ENCODE measurements at regions not wholly inside any gene's neighbourhood (a gene's known extent, or its start where the extent isn't known, plus 50 kb on each side); places are given as distances from the start of the nearest gene placed in this dataset.

DNA sequence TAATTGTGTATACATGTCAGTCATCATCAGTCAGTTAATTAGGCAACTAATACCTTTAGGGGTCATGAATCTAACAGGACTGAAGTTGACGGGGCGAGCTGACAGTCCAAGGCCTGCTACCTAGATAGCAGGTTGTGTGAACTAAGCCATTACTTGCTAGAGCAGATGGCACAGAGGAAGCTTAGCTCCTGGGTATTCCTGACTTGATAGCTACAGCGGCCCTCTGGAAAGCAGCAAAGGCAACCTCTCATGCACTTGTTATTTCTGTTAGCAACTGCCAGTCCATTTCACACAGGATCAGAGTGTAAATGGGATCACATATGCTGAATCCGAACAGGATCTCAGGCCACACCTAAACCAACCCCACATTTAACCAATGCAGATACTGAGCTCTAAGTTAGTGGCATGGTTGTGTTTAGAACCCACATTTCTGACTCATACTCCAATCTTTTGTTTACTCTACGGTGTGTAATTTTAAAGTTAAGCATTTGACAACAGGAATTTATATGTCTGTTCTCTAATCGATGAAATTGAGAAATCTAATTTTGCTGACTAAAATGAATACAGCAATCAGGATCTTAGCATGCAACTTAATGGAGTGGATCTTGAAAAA lies 521.3 kb upstream of the ZNF608 start:
- no peak for DNase-seq

DNA sequence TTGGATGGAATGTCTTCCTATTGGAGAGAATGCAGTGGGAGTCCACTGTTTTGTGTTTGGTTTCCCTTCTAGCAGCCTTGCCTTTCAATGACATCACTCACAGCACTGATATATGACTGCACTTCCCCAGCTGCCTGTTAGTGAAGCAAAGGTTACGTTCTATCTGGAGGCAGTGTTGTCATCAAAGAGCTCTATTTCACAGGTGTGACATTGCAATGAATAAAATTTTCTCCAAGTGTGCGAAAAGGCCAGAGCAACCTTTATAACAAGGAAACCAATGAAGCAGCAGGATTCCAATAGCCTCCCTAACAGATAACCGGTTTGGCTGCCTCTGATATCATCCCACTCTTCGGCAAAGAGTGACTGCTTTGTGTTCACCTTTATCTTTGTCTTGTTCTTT lies 523.5 kb upstream of the ZNF608 start:
- no peak for DNase-seq

DNA sequence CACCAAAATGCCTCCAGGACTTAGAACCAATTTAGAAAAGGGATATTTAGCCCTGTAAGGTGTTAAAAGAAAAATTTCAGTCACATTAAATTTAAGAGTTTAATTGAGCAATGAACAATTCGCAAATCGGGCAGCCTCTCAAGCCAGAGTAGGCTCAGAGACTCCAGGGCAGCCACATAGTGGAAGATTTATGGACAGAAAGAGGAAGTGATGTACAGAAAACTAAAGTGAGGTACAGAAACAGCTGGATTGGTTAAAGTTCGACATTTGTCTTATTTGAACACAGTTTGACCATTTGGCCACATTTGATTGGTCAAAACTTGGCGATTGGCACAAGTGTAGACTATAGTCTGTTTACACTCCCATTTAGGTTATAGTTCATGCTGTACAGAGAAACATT lies 525.9 kb upstream of the ZNF608 start:
- no peak for DNase-seq

DNA sequence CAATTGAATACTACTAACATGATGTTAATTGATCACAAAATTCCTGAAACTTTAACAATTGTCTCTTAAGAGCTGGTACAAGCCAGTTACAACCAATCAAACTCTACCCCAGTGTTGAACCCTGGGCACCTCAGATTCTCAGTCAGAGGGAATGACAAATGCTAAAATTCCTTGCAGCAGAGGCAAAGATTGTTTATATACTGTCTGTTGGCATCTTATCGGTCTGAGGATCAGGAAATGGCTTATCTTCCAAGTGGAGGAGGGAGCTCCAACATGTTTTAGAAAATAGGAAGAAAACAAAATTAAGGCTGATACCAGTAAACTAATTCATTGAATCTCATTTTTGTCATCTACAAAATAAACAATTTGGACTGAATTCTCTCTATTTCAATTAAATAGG lies 527.8 kb upstream of the ZNF608 start:
- no peak for DNase-seq

DNA sequence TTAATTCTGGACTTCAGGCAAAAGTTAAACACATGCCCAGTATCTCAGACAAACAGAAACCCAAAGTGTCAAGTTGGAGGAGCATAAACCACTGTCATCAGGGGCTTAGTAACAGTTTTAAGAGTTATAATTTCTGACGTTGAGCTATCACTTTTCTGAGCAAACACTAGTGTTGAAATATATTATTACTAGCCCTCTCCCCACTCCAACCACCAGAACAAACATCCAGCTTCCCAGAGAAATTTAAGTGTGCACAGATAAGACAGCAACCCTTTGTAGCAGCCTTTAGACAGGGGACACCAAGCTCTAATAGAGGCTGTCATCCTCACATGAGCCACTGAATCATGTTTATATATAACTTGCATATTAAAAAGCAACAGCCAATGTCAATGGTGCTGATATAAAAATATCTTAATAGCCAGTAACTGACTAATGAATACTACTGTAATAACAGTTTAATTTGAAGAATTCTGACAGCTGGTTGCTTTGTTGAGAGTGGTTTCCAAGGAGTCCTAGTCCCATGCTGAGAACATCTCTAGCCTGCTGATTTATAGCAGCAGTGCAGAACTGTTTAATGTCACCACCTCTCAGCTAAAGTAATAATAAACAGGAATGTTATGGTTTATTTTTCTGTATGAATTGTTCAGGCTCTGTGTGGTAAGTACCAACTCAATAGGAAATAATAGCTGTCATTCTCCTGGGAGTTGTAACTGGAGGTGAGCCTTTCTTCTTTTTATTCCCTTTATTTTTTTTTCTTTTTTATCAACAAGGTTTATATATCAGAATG lies 528.7 kb upstream of the ZNF608 start:
- DNase-seq, result no peak

DNA sequence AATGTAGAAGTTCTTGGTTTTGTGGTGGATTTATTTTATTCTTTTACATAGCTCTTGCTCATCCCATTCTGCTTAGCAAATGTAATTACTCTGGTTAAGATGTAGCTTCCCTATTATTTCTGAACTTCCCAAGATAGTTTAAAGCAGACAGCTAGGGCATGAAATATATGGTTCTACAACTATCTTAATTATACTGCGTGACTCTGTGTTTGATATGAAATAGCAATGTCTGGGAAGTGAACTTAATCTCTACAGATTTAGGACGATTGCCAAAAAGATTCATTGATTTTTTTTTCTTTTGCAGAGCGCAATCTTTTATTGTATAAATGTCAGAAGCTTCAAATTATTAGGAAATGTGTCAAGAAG lies 529.3 kb upstream of the ZNF608 start:
- DNase-seq, result no peak

DNA sequence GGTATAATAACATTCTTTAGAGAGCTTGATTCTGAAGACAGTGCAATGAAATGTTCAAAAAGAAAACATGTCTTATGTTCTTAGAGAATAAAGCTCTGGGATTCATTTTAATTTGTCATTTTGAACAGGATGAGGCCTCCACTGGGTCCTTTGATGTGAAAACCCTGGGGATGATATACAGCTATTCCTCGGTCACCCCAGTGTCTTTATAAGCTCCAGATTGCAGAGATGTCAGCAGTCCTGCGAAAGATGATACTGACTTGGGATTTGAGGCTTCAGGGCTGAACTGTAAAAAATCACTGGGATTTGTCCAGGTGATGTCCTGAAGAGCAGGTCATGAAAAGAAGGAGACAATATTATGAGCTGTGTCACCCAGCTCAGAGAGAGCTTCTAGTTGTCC lies 529.7 kb upstream of the ZNF608 start:
- no peak for DNase-seq

DNA sequence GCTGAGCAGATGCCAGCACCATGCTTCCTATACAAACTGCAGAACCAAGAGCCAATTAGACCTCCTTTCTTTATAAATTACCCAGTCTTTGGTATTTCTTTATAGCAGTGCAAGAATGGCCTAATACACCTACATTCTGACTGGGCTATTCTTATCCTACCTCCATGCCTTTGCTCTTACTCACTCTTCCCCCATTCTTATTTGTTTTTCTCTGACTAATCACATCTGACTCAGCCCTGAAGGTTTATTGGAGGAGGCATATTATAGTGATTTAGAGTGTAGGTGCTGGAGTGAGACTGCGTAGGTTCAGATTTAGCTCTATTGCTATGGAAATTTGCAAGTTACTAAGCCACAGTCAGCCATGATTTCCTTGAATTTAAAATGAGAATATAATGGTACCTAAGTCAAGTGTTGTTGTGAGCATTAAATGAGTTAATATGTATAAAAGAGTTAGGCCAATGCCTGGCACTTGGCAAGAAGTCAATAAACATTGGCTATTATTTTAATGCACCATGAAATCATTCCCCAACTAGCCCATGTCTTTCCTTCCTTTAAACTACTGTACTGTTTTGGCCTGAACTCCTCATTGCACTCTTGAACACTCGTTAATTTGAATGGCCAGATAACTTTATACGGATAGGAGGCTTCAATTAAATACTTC lies 531.2 kb upstream of the ZNF608 start:
- no peak for DNase-seq

DNA sequence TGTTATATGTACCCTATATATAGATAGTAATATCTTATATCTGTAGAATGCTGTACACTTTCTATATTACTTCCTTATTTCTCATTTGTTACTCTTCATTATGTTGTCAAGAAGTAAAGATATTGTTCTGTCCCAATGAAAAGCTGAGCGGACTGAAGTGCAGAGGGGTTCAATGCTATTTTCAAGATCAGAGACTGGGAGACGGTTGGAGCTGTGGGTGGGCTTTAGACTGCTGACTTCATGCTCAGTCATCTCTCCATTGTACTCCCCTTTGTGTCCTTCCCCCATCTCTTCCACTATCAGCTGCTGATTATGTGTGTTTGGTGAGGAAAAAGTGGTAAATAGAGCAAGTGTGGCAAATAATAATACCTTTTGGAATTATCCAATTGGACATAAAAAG lies 532.3 kb upstream of the ZNF608 start:
- no peak for DNase-seq

DNA sequence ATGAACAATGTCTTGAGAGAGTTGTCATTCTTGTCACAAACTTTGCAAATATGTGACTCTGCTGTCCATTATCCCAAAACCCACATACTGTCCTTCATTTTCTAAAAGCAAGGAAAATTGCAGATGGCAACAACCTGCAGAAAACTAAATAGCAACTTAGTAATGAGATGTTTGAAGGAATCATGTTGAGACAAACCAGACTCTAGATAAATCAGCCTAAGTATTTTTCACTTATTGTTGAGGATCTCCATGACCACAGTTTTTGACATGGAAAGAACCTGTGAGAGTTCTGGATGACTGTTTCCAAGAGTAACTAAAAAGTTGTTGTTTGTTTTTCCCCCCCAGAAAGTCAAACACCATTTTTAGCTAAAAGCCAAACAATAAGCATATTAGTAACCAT lies 535.2 kb upstream of the ZNF608 start:
- no peak for DNase-seq

DNA sequence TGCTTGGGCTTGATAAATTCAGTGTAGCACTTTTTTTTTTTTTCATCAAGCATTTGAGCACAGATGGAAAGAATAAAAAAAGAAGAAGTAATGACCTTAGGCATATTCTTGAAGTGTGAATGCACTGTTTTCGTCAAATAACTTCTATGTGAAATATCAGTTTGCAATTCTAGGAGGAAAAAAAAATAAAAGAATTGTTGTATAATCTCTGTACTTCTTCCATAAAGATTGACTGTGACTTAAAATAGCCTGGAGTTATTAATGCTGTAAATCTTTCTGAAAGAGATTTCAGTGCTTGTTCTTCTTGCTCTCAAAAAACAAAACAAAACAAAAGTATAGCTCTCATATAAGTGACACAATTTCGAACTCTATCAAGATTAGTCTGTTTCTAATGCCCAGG lies 536.9 kb upstream of the ZNF608 start:
- DNase-seq, result no peak

DNA sequence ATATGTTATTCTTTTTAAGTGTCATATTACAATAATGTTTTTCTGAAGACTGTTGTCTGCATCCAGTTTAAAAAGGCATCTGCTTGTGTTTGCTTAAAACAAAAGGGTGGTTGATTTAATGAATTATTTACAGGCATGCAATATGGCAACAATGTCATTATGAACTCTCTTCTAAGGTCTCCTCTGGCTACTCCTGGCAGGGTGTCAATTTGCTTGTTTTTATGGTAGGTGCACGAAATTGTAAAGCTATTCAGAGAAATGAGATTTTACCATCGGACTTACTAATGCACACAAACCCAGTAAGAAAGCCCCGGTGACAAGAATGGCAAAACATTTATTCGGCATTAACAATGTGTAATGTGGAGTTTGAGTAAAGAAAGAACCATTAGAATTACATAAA lies 539.8 kb upstream of the ZNF608 start:
- DNase-seq, result no peak

DNA sequence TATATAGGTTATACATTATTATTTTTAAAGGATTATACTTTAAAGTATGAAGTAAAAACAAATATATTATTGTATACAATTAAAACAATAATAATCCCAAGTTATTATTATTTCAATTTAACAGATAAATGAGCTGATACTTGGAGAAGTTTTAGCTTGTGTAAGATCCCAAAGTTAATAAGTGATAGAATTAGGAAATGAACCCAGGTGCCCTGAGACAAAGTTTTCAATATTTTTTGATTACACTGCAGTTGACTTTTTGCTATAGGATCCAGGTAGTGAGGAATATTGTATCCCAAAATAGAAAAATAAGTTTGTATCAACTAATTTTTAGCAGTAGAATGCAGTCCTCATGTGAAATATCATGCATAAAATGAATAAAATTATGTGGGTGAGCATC lies 543.2 kb upstream of the ZNF608 start:
- DNase-seq, result no peak

DNA sequence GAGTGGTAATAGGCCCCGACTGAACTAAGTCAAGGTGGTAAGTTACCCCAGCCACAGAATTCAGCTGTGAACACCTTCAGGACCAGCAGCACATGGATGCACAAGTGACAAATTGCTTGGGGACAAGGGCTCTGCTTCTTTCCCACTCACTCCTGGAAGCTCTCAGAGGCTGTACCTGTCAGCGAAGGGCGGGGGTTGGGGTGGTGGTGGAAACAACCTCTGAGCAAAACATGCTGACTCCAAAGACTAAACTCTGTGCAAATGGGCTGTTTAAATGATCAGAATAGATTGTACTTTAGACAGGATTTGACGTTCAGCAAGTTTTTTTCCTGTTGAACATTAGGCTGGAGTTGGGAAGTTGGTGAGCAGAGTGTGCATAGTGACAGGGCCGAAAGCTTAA lies 544.5 kb upstream of the ZNF608 start:
- DNase-seq, result no peak

DNA sequence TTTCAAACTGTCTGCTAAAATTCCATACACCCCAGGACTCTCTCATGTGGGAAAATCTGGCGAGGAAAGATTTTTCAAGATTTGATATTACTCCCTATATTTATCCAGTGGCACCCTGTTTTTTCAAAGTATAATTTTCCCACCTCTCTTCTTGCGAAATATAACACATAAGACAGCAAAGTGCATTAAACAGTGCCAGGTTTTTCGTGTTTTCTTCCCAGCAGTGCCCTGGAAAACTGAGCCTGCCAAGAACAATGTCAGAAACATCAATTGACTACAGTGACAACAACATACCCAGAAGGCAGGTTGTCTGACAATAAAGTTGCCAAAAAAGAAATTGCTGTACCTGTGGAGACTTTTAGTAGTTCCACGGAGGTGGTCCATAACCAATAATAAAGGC lies 545.0 kb upstream of the ZNF608 start:
- no peak for DNase-seq

DNA sequence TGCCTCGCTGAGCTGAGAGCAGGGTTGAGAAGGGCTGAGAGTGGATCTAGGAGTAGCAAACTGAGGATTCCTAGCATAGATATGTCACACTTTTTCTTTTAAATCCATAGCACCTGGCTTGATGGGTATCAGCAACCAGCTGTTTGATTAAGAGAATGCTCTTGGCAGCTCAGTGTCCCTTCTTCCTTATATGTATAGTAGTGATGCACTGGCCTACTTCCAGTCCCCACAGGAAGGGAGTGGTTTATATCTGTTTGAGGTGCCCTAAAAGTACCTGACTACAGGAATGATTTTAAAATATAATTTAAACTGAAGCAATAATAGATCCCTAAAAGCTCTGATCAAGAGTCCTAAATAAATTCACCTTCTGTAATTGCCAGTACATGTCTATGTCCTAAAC lies 546.8 kb upstream of the ZNF608 start:
- no peak for DNase-seq

DNA sequence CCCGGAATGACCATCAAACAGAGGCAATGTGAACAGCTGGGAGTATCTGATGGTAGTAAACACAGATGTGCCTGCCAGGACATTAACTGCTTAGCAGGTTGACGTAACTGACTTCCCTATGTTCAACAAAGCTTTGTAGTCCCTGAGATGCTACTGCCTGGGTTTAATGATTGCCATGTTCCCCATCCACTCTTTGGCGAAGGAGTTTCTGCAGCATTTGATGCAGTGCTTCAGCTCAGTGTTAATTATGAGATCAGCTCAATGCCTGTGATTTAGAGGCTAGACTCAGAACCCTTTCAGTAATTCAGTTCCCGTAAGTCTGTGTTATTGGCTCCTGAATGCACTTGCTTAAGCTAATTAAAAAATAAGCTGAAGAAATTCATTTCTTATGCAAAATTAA lies 547.3 kb upstream of the ZNF608 start:
- DNase-seq, result no peak

DNA sequence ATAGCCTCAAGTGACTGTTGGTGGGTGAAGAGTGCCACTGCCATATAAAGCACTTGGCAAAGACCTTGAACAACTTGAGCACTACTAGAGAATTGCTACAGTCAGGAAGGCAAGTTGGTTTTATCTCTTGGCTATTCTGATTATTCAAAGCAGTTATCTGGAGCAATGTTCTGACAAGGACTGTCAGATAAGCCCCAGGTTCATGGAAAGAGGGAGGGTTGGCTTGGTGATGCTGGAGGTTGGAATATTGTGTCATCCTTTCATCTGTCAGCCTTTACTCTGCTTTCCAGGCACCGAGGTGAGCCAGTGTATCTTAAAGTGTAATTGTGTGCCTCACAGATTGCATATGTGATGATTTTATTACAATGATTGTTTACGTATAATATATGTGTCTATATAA lies 548.4 kb upstream of the ZNF608 start:
- no peak for DNase-seq

DNA sequence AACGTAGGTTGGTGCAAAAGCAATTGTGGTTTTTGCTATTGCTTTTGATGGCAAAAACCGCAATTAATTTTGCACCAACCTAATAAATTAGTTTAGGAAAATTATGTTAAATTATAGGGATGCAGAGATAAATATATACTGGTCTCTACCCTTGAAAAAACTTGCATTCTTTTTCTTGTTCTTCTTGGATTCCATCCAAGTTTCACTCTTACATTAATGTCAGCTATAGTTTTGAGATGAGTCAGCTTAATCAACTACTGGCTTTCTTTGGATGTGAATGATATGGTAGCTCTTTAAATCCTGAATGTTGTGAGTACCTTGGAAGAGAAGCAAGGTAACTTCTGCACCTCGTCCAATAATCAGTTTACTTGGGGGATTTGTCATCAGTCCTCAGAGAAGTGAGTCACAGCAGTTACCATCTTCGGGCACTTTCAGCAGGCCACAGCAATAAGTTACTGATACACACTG lies 549.0 kb upstream of the ZNF608 start:
- no peak for DNase-seq

DNA sequence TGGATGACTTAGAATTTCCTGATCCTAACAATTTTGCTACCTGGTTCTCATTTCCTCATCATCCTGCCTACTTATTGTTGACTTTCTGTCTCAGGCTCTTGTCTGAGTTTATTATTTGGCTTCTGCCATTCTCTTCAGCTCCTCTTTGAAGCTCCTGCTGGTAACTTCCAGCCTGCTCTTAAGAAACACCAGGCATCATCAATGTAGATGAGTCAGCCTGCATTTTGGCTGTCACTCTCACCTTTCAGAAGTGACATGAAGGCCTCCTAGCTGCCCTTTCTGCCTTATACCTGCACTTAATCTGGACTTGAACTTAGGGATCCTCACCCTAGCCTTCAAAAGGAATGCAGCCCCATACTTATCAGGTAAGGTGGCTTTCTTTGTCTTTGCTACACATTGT lies 551.8 kb upstream of the ZNF608 start:
- DNase-seq, result no peak

DNA sequence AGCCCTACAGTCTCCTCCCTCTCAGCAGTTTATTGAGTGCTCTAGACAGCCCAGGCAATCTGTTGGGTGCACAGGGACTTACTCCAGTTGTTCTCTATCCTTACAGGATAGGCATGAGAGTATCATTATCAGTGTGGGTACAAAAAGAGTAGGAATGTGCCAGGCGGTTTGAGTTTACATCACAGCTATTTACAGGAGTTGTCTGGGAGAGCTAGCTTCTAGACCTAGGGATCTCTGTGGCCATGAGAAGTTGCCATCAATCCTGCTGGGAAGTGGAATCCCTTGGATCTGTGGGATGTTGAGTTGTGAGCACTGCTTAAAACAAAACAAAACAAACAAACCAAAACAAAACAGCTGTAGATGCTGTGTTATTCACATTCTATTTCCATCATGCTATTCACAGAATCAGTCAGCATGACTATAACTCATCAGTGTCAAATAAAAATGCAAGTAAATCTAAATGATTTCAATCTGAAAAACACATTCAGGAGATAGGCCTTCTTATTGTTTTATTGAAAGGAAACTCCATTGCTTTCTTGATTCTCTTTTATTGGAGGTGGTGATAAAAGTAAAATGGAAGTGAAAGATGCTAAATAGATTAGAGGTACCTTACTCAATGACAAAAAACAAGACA lies 552.4 kb upstream of the ZNF608 start:
- DNase-seq, result no peak

DNA sequence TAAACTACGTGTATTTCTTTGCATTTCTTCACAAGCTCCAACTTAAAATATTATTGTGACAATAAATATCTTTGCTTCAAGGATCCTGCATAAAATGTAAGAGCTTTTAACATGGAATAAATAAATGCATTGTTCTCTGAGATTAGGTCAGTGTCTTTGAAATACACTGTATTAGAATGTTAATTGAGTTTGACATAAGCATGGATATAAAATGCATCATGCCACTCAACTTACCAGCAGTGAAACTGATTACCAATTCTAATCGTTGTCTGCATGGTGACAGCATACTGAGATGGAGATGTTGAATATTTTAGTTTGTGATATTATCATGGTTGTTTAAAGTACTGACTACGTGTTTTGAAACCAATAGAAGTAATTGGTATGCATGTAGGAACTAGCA lies 555.3 kb upstream of the ZNF608 start:
- DNase-seq, result no peak

DNA sequence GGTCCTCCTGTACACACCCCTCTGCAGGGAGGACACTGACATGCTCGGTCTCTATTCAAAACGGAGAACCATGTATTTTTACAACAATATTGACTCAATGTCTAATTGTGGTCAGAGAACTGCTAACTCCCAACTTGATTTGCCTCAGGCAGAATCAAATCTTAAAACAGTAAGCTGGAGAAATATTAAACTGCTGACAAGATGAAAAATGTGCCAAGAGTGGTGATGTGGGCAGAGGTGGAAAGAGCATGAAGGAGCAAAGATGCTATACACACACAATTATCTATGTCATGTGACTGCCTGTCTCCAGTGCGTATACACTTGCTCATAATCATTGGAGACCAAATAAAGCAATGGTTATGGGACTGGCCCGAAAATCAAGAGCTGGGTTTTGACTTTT lies 556.1 kb upstream of the ZNF608 start:
- no peak for DNase-seq

DNA sequence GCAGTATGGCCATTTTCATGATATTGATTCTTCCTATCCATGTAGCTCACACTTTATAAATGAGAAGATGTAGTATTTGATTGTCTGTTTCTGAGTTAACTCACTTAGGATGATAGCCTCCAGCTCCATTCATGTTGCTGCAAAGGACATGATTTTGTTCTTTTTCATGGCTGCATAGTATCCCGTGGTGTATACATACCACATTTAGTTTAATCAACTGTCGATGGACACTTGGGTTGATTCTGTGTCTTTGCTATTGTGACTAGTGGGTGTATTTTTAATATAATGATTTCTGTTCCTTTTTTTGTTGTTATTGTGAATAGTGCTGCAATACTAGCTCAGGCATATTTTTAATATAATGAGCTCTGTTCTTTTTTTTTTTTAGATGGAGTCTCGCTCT lies 560.3 kb upstream of the ZNF608 start:
- DNase-seq, result no peak
